Testis (tissue), 2 donors: ENCODE measurements at regions not wholly inside any gene's neighbourhood (a gene's known extent, or its start where the extent isn't known, plus 50 kb on each side); places are given as distances from the start of the nearest gene placed in this dataset.

ENCODE experiments used
- DNase-seq: peaks from one replicate; pipeline ENCODE4 v3.0.0-alpha.2; 2019
- H3K27ac ChIP-seq, 2 donors: fragments of 200-600 bp; sonication (generic); one replicate each; pipeline ENCODE4 v1.5.1; 2019
- H3K27me3 ChIP-seq: fragments of 200-600 bp; sonication (generic); one replicate; pipeline ENCODE4 v1.5.1; 2019
- H3K36me3 ChIP-seq: fragments of 200-600 bp; sonication (generic); one replicate; pipeline ENCODE4 v1.5.1; 2017; ENCODE audit warnings: low read depth; ENCODE audit errors: missing control alignments
- H3K4me1 ChIP-seq: fragments of 200-600 bp; sonication (generic); one replicate; pipeline ENCODE4 v1.5.1; 2019
- H3K4me3 ChIP-seq, 2 donors: fragments of 200-600 bp; sonication (generic); one replicate each; pipeline ENCODE4 v1.5.1; 2017 to 2019
- H3K9me3 ChIP-seq: fragments of 200-600 bp; sonication (generic); one replicate; pipeline ENCODE4 v1.5.1; 2017
- CTCF ChIP-seq, 3 experiments: fragments of 450-650 bp in 2 of 3; fragments of 200-600 bp in 1 of 3; sonication (generic) in 1 of 3; IDR thresholded peaks; one replicate each; pipeline ENCODE4 v1.5.1; 2016 to 2019; ENCODE audit warnings: antibody characterized with exemption in 3 of 3, mild to moderate bottlenecking in 2 of 3, moderate library complexity in 1 of 3
- POLR2A ChIP-seq: fragments of 450-650 bp; IDR thresholded peaks from one replicate; pipeline ENCODE4 v1.6.1; 2017; ENCODE audit warnings: antibody characterized with exemption, mild to moderate bottlenecking, moderate library complexity
- WGBS, 2 donors: methylation state at CpG; one replicate each; pipeline ENCODE4 v1.1.5; 2018; 5-methylcytosine and 5-hydroxymethylcytosine counted together
- intact Hi-C: fragments of 100-400 bp; cut with DNase I; formaldehyde crosslinking; loops from one replicate; pipeline ENCODE4 v1.15.1; 2023; ENCODE audit warnings: low total_unique reads

GRCh38 chr10:128380946-128381345 lies 254.7 kb upstream of the MKI67 start:
- no peak for DNase-seq
- WGBS, 2 donors: 75 to 83% methylated on average over 4 of the region's 4 CpGs
- H3K4me1 ChIP-seq: no peaks in the 10 kb centered on the region
- intact Hi-C loops: no loop called here
- H3K4me3 ChIP-seq: no peak overlapping the region
- H3K27ac ChIP-seq: no peak overlapping the region
- H3K36me3 ChIP-seq: no peaks in the 10 kb centered on the region
- TF ChIP-seq CTCF (IDR thresholded peaks at IDR 0.05) (no peak), POLR2A (no peak)
- H3K27me3 ChIP-seq: no peaks in the 10 kb centered on the region
- no peaks in the 10 kb centered on the region for H3K9me3 ChIP-seq

DNA sequence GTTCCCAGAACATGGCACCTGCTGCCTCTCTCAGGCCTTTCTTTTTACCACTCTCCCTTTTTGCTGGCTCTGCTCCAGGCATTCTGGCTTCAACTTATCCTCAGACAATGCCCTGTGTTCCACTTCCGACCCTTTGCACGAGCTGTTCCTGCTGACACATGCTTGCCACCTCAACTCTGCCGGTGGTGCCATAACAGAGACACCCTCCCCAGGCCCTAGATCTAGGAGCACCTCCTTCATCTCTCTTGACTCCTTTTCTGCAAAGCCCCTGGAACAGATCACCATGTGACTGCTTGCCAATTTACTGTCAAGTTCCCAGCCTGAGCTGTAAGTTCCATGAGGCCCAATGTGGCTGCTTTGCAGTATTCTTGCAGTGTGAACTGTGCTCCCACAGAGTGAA lies 256.0 kb upstream of the MKI67 start:
- no peaks in the 10 kb centered on the region for H3K27me3 ChIP-seq
- no peak overlapping the region for H3K4me3 ChIP-seq
- no peaks in the 10 kb centered on the region for H3K9me3 ChIP-seq
- H3K27ac ChIP-seq: no peak overlapping the region
- DNase-seq: no peak
- intact Hi-C loops: no loop called here
- H3K4me1 ChIP-seq: no peaks in the 10 kb centered on the region
- TF ChIP-seq CTCF (IDR thresholded peaks at IDR 0.05): no peak
- TF ChIP-seq POLR2A: no peak
- WGBS, 2 donors: 63 to 74% methylated on average over 3 of the region's 3 CpGs
- no peaks in the 10 kb centered on the region for H3K36me3 ChIP-seq

GRCh38 chr10:128384831-128385230 lies 258.6 kb upstream of the MKI67 start:
- Histone ChIP-seq H3K36me3 (no peaks in the 10 kb centered on the region), H3K27me3 (no peaks in the 10 kb centered on the region), H3K4me1 (no peaks in the 10 kb centered on the region), H3K9me3 (no peaks in the 10 kb centered on the region), H3K4me3 (no peak overlapping the region), H3K27ac (no peak overlapping the region)
- WGBS, 2 donors: 67 to 78% methylated on average over 10 of the region's 10 CpGs
- intact Hi-C loops: no loop called here
- no peak for DNase-seq
- TF ChIP-seq CTCF (IDR thresholded peaks at IDR 0.05): no peak
- TF ChIP-seq POLR2A: no peak

- TF ChIP-seq CTCF (IDR thresholded peaks at IDR 0.05): no peak
- TF ChIP-seq POLR2A: no peak
- intact Hi-C loops: no loop called here
Observed at GRCh38 chr10:128386231-128386630, 260.0 kb upstream of the MKI67 start.

GRCh38 chr10:128386816-128387604 lies 260.8 kb upstream of the MKI67 start:
- Histone ChIP-seq H3K27ac (no peak overlapping the region), H3K4me1 (no peaks in the 10 kb centered on the region), H3K36me3 (no peaks in the 10 kb centered on the region), H3K9me3 (no peaks in the 10 kb centered on the region), H3K4me3 (no peak overlapping the region), H3K27me3 (no peaks in the 10 kb centered on the region)
- DNase-seq: no peak
- intact Hi-C loops: no loop called here
- TF ChIP-seq CTCF (IDR thresholded peaks at IDR 0.05) (no peak), POLR2A (no peak)
- 92 to 93% methylated on average over 19 to 24 of the region's 24 CpGs for WGBS, 2 donors

More at GRCh38 chr10:128386231-128386630, 260.0 kb upstream of the MKI67 start:
- 24 to 50% methylated on average over 7 of the region's 7 CpGs for WGBS, 2 donors
- H3K36me3 ChIP-seq: no peaks in the 10 kb centered on the region
- no peaks in the 10 kb centered on the region for H3K4me1 ChIP-seq
- DNase-seq: no peak
- no peaks in the 10 kb centered on the region for H3K27me3 ChIP-seq
- H3K4me3 ChIP-seq: no peak overlapping the region
- H3K9me3 ChIP-seq: no peaks in the 10 kb centered on the region
- no peak overlapping the region for H3K27ac ChIP-seq
